Parathyroid adenoma (tissue), 2 donors: ENCODE measurements at regions not wholly inside any gene's neighbourhood (a gene's known extent, or its start where the extent isn't known, plus 50 kb on each side); places are given as distances from the start of the nearest gene placed in this dataset.

Source experiments
- H2AFZ ChIP-seq: fragments of 300-600 bp; sonication (generic); one replicate; pipeline ENCODE4 v1.7.0; 2017; ENCODE audit warnings: antibody characterized with exemption, mild to moderate bottlenecking
- H3K27ac ChIP-seq: fragments of 300-600 bp; sonication (generic); one replicate; pipeline ENCODE4 v1.7.0; 2017
- H3K27me3 ChIP-seq: fragments of 300-600 bp; sonication (generic); one replicate; pipeline ENCODE4 v1.7.0; 2017; ENCODE audit warnings: low read length; ENCODE audit not compliant: control insufficient read depth, insufficient read depth
- H3K36me3 ChIP-seq: fragments of 300-600 bp; sonication (generic); one replicate; pipeline ENCODE4 v1.7.0; 2017; ENCODE audit warnings: low read length; ENCODE audit not compliant: control insufficient read depth, insufficient read depth
- H3K4me1 ChIP-seq: fragments of 300-600 bp; sonication (generic); one replicate; pipeline ENCODE4 v1.7.0; 2017; ENCODE audit warnings: control low read depth
- H3K4me2 ChIP-seq: fragments of 300-600 bp; sonication (generic); one replicate; pipeline ENCODE4 v1.7.0; 2017; ENCODE audit warnings: low read length
- H3K4me3 ChIP-seq: fragments of 300-600 bp; sonication (generic); one replicate; pipeline ENCODE4 v1.7.0; 2017; ENCODE audit warnings: low read depth, low read length
- H3K79me2 ChIP-seq: fragments of 300-600 bp; sonication (generic); one replicate; pipeline ENCODE4 v1.7.0; 2017; ENCODE audit warnings: control low read depth
- H3K9ac ChIP-seq: fragments of 300-600 bp; sonication (generic); one replicate; pipeline ENCODE4 v1.7.0; 2017; ENCODE audit warnings: mild to moderate bottlenecking
- H3K9me3 ChIP-seq: fragments of 300-600 bp; sonication (generic); one replicate; pipeline ENCODE4 v1.7.0; 2017; ENCODE audit warnings: low read length; ENCODE audit not compliant: control insufficient read depth
- TF ChIP-seq, protein P1 (sequence below): fragments of 300-600 bp; sonication (generic); IDR thresholded peaks from one replicate; pipeline ENCODE4 v1.7.0; 2017; ENCODE audit warnings: antibody characterized with exemption, mild to moderate bottlenecking
- donor health status: primary hyperparathyroidism.

DNA sequence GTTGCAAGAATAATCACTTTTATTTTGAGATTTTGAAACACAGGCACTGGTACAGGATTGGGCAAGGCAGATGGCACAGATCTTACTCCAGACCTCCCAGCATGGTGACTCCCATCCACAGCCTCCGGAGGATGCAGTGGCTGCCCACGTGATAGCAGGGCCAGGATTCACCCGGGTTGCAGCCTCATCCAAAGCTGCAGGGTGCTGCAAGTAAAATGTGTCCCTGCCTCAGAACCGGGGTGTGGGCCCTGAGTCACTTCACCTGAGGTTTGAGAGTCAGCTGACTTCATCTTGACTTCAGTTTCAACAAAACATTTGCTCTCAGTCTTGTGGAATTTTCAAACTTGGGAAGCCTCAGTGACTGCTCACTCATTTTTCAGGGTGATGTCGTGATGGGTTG is 201.9 kb downstream of the FGF9 start:
- H3K9ac ChIP-seq, result no peak overlapping the region
- no peaks in the 10 kb centered on the region for H3K27me3 ChIP-seq
- H3K27ac ChIP-seq, result no peak overlapping the region
- H3K4me1 ChIP-seq, result no peaks in the 10 kb centered on the region
- H3K4me3 ChIP-seq, result no peak overlapping the region
- TF ChIP-seq, protein P1, sequence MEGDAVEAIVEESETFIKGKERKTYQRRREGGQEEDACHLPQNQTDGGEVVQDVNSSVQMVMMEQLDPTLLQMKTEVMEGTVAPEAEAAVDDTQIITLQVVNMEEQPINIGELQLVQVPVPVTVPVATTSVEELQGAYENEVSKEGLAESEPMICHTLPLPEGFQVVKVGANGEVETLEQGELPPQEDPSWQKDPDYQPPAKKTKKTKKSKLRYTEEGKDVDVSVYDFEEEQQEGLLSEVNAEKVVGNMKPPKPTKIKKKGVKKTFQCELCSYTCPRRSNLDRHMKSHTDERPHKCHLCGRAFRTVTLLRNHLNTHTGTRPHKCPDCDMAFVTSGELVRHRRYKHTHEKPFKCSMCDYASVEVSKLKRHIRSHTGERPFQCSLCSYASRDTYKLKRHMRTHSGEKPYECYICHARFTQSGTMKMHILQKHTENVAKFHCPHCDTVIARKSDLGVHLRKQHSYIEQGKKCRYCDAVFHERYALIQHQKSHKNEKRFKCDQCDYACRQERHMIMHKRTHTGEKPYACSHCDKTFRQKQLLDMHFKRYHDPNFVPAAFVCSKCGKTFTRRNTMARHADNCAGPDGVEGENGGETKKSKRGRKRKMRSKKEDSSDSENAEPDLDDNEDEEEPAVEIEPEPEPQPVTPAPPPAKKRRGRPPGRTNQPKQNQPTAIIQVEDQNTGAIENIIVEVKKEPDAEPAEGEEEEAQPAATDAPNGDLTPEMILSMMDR, result no peak
- H3K79me2 ChIP-seq, result no peaks in the 10 kb centered on the region
- no peaks in the 10 kb centered on the region for H3K9me3 ChIP-seq
- H2AFZ ChIP-seq, result no peak overlapping the region
- H3K4me2 ChIP-seq, result no peak overlapping the region
- no peaks in the 10 kb centered on the region for H3K36me3 ChIP-seq

DNA sequence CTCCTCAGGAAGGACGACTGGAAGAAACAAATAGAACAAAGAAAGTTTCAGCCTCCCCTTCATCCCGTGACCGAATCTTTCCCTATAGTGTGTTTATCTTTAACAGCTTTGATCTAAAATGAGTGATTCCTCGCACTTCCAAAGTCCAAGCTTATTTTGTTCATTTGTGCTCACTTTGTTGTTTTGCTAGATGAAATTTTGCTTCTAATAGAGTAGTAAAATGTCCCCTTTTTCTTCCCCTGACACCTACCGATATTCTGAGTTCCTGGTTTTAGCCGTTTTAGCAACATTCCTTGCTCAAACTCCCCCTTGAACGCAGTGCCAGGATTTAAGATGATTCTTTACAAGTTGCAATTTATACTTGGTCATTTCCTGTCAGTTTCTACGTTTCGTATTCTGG is 204.2 kb downstream of the FGF9 start:
- no peak overlapping the region for H3K4me3 ChIP-seq
- TF ChIP-seq, protein P1, result no peak
- H3K4me2 ChIP-seq, result no peak overlapping the region
- H3K4me1 ChIP-seq, result no peaks in the 10 kb centered on the region
- no peak overlapping the region for H2AFZ ChIP-seq
- no peaks in the 10 kb centered on the region for H3K9me3 ChIP-seq
- H3K27me3 ChIP-seq, result no peaks in the 10 kb centered on the region
- H3K36me3 ChIP-seq, result no peaks in the 10 kb centered on the region
- H3K79me2 ChIP-seq, result no peaks in the 10 kb centered on the region
- no peak overlapping the region for H3K9ac ChIP-seq
- H3K27ac ChIP-seq, result no peak overlapping the region

GRCh38 chr13:21879263-21879914 is 208.5 kb downstream of the FGF9 start:
- no peak overlapping the region for H3K4me3 ChIP-seq
- no peaks in the 10 kb centered on the region for H3K27me3 ChIP-seq
- H3K79me2 ChIP-seq, result no peaks in the 10 kb centered on the region
- no peak overlapping the region for H3K9ac ChIP-seq
- H3K4me2 ChIP-seq, result no peak overlapping the region
- H2AFZ ChIP-seq, result no peak overlapping the region
- no peaks in the 10 kb centered on the region for H3K9me3 ChIP-seq
- no peaks in the 10 kb centered on the region for H3K4me1 ChIP-seq
- TF ChIP-seq, protein P1, result no peak
- H3K27ac ChIP-seq, result no peak overlapping the region
- no peaks in the 10 kb centered on the region for H3K36me3 ChIP-seq

DNA sequence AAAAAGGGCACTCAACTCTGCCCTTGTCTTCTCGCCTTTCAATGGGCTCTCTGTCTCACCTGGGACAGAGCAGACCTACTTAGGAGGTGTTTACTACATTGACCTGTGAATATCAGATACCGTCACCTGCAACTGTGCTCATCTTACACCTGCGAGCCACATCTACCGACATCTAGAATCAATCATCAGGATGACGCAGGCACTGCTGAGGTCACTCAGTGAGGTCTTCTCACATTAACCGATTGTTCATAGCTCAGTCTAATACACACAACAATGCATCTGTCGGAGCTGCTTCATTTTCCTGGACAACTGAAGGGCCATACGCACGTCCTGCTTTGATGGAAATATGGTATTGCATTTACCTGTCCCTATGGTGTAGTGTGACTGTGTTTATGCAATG is 211.9 kb downstream of the FGF9 start:
- Histone ChIP-seq H2AFZ (no peak overlapping the region), H3K36me3 (no peaks in the 10 kb centered on the region), H3K27ac (no peak overlapping the region), H3K9ac (no peak overlapping the region), H3K4me3 (no peak overlapping the region), H3K9me3 (no peaks in the 10 kb centered on the region), H3K4me1 (no peaks in the 10 kb centered on the region), H3K4me2 (no peak overlapping the region), H3K79me2 (no peaks in the 10 kb centered on the region), H3K27me3 (no peaks in the 10 kb centered on the region)
- TF ChIP-seq, protein P1, result no peak

GRCh38 chr13:21883713-21884112 is 212.8 kb downstream of the FGF9 start:
- Histone ChIP-seq H3K9ac (no peak overlapping the region), H3K27ac (no peak overlapping the region), H3K27me3 (no peaks in the 10 kb centered on the region), H3K79me2 (no peaks in the 10 kb centered on the region), H3K4me1 (no peaks in the 10 kb centered on the region), H3K9me3 (no peaks in the 10 kb centered on the region), H3K4me3 (no peak overlapping the region), H3K36me3 (no peaks in the 10 kb centered on the region), H3K4me2 (no peak overlapping the region), H2AFZ (no peak overlapping the region)
- TF ChIP-seq, protein P1, result no peak
